GM19395 (cell line): ENCODE measurements at regions not wholly inside any gene's neighbourhood (a gene's known extent, or its start where the extent isn't known, plus 50 kb on each side); places are given as distances from the start of the nearest gene placed in this dataset.
"Not testable (repeated sequence)": the region's sequence is repeated elsewhere in the genome, so short reads cannot be mapped to it uniquely, and the experiment has no call there.

Source experiments
- ATAC-seq: cut with Tn5 transposase; IDR thresholded peaks from one replicate; pipeline ENCODE4 v1.9.1; 2021; ENCODE audit warnings: mild to moderate bottlenecking, moderate library complexity; ENCODE audit not compliant: unreplicated experiment

GRCh38 chr7:138309186-138309585 is 150.9 kb upstream of the TRIM24 start:
- no peak for ATAC-seq

DNA sequence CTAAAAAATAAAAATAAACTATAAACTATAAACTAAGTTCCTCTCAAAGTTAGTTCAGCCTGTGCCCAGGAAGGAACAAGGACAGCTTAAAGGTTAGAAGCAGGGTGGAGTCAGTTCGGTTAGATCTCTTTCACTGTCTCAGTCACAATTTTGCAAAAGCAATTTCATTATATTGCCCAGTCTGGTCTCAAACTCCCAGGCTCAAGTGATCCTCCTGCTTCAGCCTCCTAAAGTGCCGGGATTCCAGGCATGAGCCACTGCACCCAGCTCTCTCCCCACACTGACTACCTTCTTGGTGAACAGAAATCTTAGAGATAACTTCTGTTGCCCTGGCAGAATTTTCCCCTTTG is 146.3 kb upstream of the TRIM24 start:
- ATAC-seq, result no peak

DNA sequence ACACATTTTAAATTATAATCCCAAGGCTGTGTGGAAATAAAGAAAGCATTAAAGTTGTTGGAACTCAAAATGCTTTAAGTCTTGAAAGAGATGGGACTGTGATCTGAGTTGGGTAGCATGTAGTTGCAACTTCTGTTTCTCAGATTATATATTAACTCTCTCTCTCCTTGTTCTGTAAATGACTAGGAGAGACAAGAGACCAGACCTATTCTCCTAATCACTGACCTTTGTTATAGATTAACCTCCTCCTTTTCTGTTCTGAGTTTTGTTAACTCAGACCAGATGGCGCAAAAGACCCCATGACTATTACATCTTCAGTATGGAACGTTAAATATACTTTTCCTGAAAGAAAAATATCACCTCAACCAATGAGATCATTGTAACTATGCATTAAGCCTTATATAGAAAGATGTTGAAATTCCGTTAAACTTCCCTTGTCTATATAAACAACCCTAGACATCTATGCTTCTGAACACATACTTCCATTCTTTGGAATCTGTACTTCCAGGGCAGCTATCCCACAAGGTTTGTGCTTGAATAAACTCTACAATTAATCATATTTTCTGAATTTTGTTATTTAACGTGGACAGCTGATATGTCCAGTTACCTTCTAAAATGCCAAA is 143.5 kb upstream of the TRIM24 start:
- peak; percentile 98 for ATAC-seq

- ATAC-seq, result no peak
These were observed 142.9 kb upstream of the TRIM24 start for GRCh38 chr7:138317044-138317596.

DNA sequence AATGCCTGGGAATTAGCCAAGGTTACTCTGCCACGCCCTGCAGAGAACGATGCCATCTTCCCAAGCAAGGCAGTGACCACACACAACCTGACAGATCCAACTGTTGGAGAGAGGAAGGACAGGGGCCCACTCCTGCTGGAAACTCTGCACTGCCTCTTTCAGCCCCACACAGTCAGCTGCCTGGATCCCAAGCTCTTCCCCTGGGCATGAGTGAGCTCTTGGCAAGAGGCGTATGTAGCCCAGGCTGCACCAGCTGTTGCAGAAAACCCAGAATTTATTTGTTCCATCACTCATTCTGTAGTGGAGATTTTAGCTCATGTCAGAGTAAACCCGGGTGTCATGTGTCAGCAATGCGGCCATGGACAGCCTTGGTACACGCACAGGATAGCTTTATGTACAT is 135.1 kb upstream of the TRIM24 start:
- ATAC-seq, result no peak

DNA sequence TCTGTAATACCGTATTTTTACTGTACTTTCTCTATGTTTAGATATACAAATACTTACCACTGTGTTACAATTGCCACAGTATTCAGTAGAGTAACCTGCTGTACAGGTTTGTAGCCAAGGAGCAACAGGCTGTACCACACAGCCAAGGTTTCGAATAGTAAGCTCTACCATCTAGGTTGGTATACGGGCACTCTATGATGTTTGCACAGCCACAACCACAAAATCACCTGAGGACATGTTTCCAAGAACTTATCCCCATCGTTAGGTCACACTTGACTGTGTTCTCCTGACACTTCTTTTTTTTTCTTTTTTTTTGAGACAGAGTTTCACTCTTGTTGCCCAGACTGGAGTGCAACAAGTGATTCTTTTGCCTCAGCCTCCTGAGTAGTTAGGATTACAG is 134.6 kb upstream of the TRIM24 start:
- no peak for ATAC-seq

DNA sequence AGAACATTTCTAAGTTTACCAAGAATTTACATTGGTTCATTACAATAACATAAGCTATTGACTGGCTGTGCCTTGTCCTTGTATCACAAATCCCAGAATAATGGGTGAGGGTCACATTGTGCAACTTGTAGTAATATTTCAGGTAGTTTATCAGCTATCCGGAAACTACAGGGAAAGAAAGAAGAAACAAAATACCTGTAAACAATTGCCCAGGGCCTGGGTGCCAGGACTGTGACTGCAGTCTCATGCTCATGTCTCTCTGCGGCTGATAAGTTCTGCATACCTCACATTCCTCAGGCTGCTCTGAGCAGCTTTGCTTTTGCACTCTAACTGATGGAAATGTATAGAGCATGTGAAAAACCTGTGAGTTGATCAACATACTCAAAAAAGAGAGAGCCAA is 131.8 kb upstream of the TRIM24 start:
- ATAC-seq, result no peak

- not testable (repeated sequence) for ATAC-seq
These were observed 127.2 kb upstream of the TRIM24 start for GRCh38 chr7:138332850-138333249.

- no peak for ATAC-seq
These were observed 121.7 kb upstream of the TRIM24 start for GRCh38 chr7:138338361-138338760.

DNA sequence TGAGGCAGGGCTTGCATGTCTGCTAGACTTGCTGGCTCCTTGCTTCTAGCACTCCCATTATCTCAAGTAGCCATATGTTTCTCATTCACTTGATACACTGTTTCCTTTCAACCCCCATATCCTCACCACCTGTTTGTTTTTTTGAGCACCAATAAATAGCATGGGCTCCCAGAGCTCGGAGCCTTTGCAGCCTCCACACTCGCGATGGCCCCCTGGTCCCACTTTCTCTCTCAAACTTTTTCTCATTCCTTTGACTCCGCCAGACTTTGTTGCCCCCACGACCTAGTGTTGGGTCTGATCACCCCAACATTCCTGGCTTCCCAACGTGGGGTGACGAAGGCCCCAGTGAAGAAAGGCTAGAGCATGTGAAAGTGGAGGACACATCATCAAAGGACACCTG is 120.8 kb upstream of the TRIM24 start:
- ATAC-seq, result not testable (repeated sequence)

- ATAC-seq, result no peak
These were observed 117.1 kb upstream of the TRIM24 start for GRCh38 chr7:138342990-138343389.

GRCh38 chr7:138345567-138345966 is 114.5 kb upstream of the TRIM24 start:
- no peak for ATAC-seq

GRCh38 chr7:138346975-138347374 is 113.1 kb upstream of the TRIM24 start:
- no peak for ATAC-seq

DNA sequence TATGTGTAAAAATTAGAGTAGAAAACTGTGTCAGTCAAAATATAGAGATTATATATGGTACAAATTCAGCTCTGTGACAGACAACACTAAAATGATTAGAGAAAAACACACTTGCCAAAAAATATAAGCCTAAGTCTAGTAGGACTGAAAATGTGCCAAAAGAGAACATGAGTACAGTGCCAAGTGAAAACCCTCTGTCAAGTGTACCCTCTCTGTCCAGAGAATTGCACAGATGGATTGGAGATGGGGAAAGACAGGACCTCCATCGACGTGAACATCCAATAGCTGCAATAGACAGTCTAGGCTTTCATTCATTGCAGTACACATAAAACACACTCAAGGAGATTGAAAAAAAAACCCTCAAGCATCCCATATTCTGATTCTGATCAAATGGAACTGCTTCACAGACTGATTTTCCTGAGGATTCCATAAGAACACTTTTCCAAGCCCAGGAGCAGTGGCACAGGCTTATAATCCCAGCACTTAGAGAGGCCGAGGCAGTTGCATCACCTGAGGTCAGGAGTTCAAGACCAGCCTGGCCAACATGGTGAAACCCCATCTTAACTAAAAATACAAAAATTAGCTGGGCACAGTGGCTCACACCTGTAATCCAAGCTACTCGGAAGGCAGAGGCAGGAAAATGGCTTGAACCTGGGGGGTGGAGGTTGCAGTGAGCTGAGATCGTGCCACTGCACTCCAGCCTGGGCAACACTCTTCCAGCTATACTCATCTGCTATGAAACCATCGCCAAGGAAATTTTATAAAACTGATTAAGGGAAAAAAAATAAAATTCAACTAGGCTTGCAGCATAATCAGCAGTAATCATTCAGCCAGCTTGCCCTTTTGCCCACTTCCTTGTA is 110.0 kb upstream of the TRIM24 start:
- ATAC-seq, result no peak

- no peak for ATAC-seq
These were observed 109.2 kb upstream of the TRIM24 start for GRCh38 chr7:138350701-138351357.

- no peak for ATAC-seq
These were observed 107.2 kb upstream of the TRIM24 start for GRCh38 chr7:138352570-138353461.

- no peak for ATAC-seq
These were observed 106.0 kb upstream of the TRIM24 start for GRCh38 chr7:138354066-138354465.

DNA sequence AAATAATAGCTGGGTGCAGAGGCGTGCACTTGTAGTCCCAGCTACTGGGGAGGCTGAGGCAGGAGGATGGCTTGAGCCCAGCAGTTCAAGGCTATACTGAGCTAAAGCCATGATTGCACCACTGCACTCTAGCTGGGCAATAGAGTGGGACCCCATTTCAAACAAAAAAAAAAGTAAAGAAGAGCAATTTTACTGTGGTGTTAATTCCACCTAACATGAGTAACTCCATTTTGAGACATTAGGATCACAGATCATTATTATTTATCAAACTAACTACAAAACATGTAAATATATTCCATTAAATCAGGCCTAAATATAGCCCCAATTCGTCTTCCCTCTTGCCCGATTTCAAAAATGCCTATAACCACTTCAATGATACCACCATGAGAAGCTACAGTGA is 104.8 kb upstream of the TRIM24 start:
- no peak for ATAC-seq

DNA sequence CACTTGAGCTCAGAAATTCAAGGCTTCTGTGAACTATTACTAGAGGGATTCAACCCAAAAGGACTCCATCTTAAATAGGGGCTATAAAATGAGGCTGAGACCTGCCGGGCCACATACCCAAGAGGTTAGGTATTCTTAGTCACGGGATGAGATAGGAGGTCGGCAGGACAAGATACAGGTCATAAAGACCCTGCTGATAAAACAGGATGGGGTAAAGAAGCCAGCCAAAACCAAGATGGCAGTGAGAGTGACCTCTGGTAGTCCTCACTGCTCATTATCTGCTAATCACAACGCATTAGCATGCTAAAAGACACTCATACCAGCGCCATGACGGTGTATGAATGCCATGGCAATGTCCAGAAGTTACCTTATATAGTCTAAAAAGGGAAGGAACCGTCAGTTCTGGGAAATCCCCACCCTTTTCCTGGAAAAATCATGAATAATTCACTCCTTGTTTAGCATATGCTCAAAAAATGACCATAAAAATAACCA is 101.2 kb upstream of the TRIM24 start:
- ATAC-seq, result no peak

DNA sequence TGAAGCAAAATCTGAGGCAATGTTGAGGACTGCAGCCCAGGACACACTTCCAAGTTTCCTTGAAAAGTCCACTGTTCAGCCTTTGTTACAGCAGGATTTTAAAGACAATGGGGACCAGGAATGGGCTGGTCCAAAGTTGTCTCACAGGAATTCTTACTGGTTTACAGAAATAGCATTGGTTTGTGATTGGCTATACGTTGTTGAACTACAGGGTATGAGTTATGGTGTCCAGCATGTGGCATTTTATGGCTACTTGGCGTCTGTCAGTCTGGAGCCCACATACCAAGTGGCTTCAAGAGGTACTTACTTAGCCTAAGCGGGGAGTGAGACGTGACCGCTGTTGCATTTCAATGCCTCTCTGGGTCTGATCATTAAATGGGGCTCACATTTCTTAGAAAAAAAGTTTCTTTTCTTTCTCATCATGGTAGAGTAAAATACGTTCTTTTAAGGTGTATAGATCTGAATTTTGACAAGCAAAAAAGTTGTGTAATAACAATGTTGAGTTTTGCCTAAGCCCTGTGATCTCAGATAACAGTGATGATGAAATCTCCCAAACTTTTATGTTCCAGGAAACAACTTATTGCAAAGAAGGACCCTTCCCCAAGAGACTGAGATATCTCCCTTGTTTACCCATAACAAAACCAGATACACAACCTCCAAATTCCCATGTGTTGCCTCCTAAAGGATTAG is 100.0 kb upstream of the TRIM24 start:
- no peak for ATAC-seq
